ENCODE measurements at regions not wholly inside any gene's neighbourhood (a gene's known extent, or its start where the extent isn't known, plus 50 kb on each side); places are given as distances from the start of the nearest gene placed in this dataset.
A peak's percentile ranks its signal among the peaks of the same experiment; 100 is the strongest.

- DNase-seq (ENCODE audit: low read depth): no peak
These were observed 95.6 kb upstream of the E2F8 start for GRCh38 chr11:19336331-19336730.

GRCh38 chr11:19332476-19332875 lies 91.7 kb upstream of the E2F8 start:
- DNase-seq (ENCODE audit: low read depth): no peak

GRCh38 chr11:19330416-19330815 lies 89.7 kb upstream of the E2F8 start:
- no peak for DNase-seq (ENCODE audit: low read depth)

GRCh38 chr11:19329970-19330369 lies 89.2 kb upstream of the E2F8 start:
- DNase-seq (ENCODE audit: low read depth): no peak

GRCh38 chr11:19328586-19329311 lies 88.0 kb upstream of the E2F8 start:
- no peak for DNase-seq (ENCODE audit: low read depth)

GRCh38 chr11:19327280-19327679 lies 86.5 kb upstream of the E2F8 start:
- DNase-seq (ENCODE audit: low read depth): no peak

GRCh38 chr11:19326499-19326898 lies 85.8 kb upstream of the E2F8 start:
- DNase-seq (ENCODE audit: low read depth): peak; percentile 31

- peak; percentile 9 for DNase-seq (ENCODE audit: low read depth)
These were observed 82.8 kb upstream of the E2F8 start for GRCh38 chr11:19323502-19323901.

GRCh38 chr11:19321351-19321750 lies 80.6 kb upstream of the E2F8 start:
- DNase-seq (ENCODE audit: low read depth): no peak

- DNase-seq (ENCODE audit: low read depth): no peak
These were observed 80.1 kb upstream of the E2F8 start for GRCh38 chr11:19320827-19321226.

- no peak for DNase-seq (ENCODE audit: low read depth)
These were observed 75.7 kb upstream of the E2F8 start for GRCh38 chr11:19316434-19316833.

GRCh38 chr11:19315511-19315910 lies 74.8 kb upstream of the E2F8 start:
- no peak for DNase-seq (ENCODE audit: low read depth)

GRCh38 chr11:19313140-19313539 lies 72.4 kb upstream of the E2F8 start:
- DNase-seq (ENCODE audit: low read depth): no peak

- peak; percentile 66 for DNase-seq (ENCODE audit: low read depth)
These were observed 70.7 kb upstream of the E2F8 start for GRCh38 chr11:19311308-19312030.

GRCh38 chr11:19307498-19307897 lies 66.8 kb upstream of the E2F8 start:
- DNase-seq (ENCODE audit: low read depth): no peak

- no peak for DNase-seq (ENCODE audit: low read depth)
These were observed 65.6 kb upstream of the E2F8 start for GRCh38 chr11:19306179-19306944.

GRCh38 chr11:19301361-19301760 lies 60.6 kb upstream of the E2F8 start:
- no peak for DNase-seq (ENCODE audit: low read depth)

GRCh38 chr11:19294444-19294843 lies 53.7 kb upstream of the E2F8 start:
- DNase-seq (ENCODE audit: low read depth): no peak

- DNase-seq (ENCODE audit: low read depth): no peak
These were observed 50.3 kb upstream of the E2F8 start for GRCh38 chr11:19291064-19291463.
